Pons (tissue), 1 donor: ENCODE measurements at regions not wholly inside any gene's neighbourhood (a gene's known extent, or its start where the extent isn't known, plus 50 kb on each side); places are given as distances from the start of the nearest gene placed in this dataset.
"Not testable (repeated sequence)": the region's sequence is repeated elsewhere in the genome, so short reads cannot be mapped to it uniquely, and the experiment has no call there.

Experiments
- DNase-seq: peaks from one replicate; pipeline ENCODE4 v3.0.0-alpha.2; 2016; ENCODE audit warnings: low spot score

DNA sequence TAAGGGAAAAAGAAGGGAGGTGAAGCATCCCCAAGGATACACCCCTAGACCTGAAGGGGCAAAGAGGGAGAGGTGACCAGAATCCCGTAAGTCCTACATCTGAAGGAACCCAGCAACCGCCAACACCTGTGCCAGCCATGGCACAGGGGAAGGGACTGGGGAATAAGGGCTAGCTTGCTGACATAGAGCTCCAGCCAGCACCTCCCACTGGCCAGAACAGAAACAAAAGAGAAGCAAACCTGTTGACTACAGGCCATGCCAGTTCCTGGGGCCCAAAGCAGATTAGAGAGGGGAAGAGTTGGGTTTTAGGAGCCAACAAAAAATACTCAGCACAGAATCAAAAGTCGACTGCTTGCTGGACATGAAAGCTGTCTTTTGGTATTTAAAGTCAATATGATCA lies 244.6 kb downstream of the SUCLG1 start:
- DNase-seq: no peak

DNA sequence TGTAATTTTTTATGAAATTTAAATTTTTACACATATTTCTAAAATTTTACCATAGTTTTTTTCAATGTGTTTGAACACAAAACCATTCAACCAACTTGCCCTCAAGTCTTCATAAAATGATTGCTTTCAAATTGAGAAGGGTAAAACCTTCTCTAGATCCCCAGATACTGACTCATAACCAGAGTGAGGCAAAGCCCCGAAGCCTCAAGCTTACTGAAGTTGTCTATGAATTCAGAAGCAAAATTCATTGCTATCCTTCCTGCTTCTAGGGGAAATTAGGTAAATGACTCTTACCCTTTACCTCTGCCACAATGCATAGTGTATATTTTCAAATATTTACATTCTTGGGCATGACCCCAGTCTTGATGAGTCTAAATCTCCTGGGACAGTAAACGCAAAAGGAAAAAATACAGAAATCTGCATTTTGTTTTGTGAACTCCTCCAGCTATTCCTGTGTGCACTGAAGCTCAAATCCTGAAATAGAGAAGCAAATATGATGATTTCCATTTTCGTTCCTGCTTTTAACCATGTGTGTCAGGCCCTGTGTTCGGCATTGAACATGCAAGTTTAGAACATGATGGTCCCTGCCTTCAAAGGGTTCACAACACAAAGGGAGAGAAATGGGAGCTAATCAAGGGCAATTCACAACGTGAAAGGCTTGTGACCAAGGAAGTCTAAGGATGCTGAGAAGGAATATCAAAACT lies 246.3 kb downstream of the SUCLG1 start:
- no peak for DNase-seq

DNA sequence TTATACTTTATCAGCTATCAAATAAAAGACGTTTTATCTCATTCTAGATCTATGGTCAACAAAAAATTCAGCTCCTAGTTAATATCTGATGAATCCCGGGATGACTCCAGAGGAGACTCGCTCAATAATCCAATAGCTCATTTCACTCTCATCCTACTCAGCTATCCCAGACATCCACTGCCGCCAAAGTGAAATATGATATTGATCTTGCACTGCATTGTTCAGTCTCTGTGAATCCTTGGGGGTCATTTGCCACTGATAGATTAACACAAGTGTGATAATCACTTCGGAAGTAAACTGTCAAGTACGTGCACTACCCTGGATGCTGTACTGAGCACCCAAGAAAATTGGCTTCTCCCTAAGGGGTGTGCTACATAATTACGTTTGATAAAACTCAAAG lies 249.1 kb downstream of the SUCLG1 start:
- no peak for DNase-seq

DNA sequence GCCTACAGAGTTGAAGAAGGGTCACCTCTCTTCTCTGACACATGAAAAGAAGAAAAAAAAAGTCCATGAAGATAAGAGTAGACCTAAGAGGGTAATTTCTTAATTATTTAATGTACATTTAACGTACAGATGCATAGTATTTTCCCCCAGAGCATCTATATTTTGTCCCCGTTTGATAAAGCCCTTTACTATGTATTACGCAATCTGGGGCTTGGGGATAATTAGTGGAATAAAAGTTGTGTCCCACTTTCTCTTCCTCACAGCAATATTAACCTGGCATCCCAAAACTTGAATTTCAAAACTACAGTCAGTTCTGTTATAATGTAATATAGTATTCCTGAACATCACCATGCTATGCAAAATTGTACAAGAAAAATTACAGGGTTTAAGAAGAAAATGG lies 254.1 kb downstream of the SUCLG1 start:
- no peak for DNase-seq

DNA sequence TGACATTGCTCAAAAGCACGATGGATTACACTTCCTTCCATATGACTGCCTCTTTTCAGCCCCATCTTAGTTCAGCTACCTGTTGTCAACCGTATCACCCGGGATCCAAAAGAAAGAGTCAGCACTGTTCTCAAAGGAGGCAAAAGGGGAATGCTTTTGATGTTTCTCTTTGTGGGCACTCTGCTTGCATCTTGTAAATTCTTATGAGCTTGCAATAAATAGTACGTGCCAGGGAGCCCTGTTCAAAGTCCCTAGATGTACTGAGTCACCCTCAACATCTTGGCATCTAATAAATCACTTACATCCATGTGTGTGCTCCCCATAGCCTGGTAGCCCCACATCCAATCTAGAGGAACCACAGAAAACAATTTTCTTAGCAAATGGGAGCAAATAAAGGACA lies 256.9 kb downstream of the SUCLG1 start:
- DNase-seq: no peak

DNA sequence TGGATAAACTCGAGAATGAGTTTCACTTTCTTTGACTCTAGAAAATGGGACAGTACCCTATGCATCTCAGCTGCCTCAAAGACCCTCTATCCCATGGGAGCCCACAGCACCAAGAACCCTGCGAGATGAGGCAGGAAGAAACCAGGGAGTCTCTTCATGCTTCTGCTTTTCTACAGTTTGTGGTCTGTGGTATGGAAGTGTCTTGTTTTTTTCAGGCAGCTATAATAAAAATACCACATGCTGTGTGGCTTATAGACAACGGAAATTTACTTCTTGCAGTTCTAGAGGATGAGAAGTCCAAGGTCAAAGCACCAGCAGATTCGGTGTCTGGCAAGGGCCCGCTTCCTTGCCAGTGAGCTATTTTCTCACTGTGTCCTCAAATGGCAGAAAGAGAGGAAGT lies 257.9 kb downstream of the SUCLG1 start:
- no peak for DNase-seq

DNA sequence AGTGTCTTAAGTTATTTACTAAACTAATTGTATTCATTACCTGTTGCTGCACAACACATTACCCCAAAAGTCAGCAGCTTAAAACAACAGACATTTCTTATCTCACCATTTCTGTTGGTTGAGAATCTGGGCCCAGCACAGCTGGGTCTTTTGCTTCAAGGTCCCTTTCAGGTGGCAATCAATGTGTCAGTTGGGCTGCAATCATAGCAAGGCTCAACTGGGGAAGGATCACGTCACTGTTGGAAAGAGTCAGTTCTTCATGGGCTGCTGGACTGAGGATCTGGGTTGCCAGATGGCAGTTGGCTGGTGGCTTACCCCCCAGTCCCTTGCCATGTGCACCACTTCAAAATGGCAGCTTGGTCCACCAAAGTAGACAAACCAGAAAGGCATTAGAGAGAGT lies 261.2 kb downstream of the SUCLG1 start:
- no peak for DNase-seq

GRCh38 chr2:84194949-84195644 lies 264.0 kb downstream of the SUCLG1 start:
- no peak for DNase-seq

GRCh38 chr2:84194181-84194580 lies 264.9 kb downstream of the SUCLG1 start:
- DNase-seq: no peak

DNA sequence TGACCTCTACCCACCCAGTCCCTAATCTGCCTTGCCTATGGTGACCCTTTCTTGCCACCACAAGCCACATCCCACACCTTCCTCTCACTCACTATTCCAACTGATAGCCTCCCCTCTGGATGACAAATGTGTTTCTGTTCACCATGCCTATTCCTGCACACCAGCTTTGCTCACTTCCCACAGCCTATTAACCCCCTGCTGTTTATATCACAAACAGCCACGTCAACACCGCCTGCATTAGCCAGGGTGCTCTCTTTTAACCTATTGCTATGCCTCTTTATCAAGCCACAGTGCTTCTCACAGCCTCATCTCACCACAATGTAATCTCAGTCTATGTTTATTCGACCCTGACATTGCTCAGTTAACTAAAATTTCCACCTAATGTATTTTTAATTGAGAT lies 271.8 kb downstream of the SUCLG1 start:
- DNase-seq: no peak

DNA sequence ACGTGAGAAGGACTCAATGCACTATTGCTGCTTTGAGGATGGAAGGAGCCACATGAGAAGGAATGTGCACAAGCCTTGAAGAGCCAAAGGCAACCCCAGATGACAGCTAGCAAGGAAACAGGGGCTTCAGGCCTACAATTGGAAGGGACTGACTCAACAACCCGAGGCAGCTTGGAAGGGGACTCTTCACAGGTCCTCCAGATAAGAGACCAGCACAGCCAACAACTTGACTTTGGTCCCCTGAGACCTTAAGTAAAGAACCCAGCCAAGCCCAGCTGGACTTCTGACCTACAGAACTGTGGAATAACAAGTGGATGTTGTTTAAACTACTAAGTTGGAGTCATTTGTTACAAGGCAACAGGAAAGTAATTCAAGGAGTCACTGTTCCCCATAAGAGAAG lies 277.2 kb downstream of the SUCLG1 start:
- DNase-seq: no peak

DNA sequence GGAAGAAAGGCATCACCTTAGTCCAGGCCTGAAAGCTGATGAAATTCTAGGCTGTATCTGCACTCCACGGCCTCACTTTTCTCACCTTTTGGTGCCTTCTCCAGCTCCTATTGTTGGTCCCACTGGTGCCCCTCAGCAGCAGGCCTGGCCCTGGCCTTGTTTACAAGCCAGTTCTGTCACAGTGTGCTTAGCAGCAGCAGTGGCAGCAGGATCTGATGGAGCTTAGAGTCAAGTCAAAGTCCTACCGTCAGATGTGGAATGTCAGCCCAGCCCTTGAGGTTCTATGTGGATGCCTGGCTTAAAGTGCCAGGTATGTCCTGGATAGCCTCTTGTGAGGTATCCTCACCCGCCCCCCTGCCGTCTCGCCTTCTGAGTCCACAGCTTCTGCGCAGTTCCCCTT lies 281.3 kb downstream of the SUCLG1 start:
- DNase-seq: no peak

DNA sequence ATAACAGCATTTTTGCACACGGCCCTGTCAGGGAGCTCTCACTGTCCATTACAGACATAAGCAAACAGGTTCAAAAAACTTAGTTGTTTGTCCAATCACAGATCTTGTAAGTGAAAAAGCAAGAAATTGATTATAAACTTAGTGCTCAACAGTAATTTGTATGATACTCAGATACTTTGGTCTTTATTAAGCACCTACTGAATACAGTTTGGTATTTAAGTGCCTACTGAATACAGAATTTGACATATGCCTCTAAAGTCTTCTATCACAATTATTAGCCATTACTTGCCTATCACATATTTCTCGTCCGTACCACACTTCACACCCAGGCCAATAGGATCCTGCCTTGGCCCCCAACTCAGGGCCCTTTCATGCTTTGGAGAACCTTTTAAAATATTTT lies 283.1 kb downstream of the SUCLG1 start:
- DNase-seq: no peak

DNA sequence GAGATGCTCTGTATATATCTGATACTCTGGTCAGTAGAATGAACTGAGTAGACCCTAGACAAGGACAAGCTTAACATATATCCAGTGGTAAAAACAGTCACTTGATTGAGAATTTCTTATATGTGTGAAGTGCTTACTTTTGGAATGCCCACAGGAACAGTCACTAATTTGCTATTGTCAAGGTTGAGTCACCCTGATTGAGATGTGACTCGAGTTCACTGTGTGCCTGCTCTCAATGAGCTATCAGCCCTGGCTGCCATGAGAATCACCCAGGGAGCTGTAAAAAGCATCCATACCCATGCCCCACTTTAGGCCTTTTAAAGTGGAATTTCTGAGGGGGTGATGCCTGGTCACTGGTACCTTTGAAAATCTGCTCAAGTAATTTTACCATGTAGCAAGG lies 283.7 kb downstream of the SUCLG1 start:
- DNase-seq: no peak

GRCh38 chr2:84173041-84173440 lies 286.0 kb downstream of the SUCLG1 start:
- DNase-seq: no peak

- no peak for DNase-seq
These were observed 288.1 kb downstream of the SUCLG1 start for GRCh38 chr2:84170979-84171378.

GRCh38 chr2:84169871-84170270 lies 289.2 kb downstream of the SUCLG1 start:
- no peak for DNase-seq

GRCh38 chr2:84168552-84168951 lies 290.5 kb downstream of the SUCLG1 start:
- DNase-seq: not testable (repeated sequence)

DNA sequence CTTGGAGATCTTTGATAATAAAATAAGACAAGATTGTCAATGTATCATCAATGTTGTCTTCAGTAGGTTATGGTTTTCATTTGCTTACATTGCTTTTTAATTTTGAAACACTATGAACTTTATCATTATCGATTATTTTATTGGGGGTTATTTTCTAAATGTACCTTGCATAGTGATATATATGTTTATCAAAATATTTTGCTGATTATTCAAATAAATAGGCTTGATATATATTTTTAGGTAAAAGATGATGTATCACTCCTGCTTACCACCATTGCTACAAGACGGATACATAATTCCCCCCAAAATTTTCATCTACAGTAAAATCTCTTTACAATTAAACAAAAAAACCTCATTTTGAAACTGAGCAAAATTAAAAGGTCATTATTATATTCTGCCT lies 293.8 kb downstream of the SUCLG1 start:
- no peak for DNase-seq

DNA sequence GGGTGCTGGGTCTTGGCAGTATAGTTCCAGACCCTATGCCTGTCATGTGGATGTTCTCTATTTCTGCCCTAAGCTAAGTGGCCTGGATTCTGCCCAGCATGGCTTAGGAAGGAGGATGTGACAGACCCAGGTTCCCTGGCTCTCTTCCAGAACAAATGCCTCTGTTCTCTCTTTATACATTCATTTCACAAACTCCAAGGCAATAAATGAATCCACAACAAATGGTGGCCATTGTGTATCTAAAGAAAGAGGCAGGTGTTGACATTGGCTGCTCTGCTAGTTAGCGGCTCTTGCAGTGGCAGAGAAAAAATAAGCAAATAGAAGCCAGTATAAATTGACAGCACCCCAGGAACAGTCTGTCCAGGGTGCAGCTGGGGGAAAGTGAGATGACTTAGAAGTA lies 298.6 kb downstream of the SUCLG1 start:
- DNase-seq: no peak

GRCh38 chr2:84158605-84159004 lies 300.5 kb downstream of the SUCLG1 start:
- DNase-seq: no peak

GRCh38 chr2:84152462-84152861 lies 306.6 kb downstream of the SUCLG1 start:
- DNase-seq: no peak

DNA sequence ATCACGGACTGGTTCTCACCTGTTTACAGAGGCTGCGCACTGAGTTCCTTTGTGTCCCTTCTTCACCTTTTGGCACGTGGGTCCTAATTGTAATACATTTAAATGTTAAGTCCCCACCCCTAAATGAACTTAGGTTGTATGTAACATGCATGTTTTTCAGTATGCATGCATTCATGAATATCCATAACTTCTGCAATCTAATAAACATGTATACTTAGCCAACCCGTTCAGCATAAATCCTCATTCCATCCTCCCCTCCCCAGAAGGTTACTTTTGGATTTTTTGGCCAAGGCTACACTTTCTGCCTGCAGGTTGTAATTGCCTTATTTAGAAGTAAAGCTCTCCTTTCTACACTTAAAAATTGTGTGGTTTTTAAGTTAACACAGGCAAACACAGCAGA lies 314.7 kb downstream of the SUCLG1 start:
- DNase-seq: no peak

- peak; percentile 32 for DNase-seq
These were observed 322.0 kb downstream of the SUCLG1 start for GRCh38 chr2:84137034-84137433.
